Neuronal stem cell (in vitro differentiated cells): ENCODE measurements at regions not wholly inside any gene's neighbourhood (a gene's known extent, or its start where the extent isn't known, plus 50 kb on each side); places are given as distances from the start of the nearest gene placed in this dataset.

Experiments used
- DNase-seq: peaks from one replicate; pipeline ENCODE4 v3.0.0-alpha.2; 2013; ENCODE audit warnings: low spot score
- H2AFZ ChIP-seq: one replicate; pipeline ENCODE4 v1.6.1; 2013; ENCODE audit warnings: mild to moderate bottlenecking, low read length, inconsistent platforms
- H2AK5ac ChIP-seq: 2 replicates; pipeline ENCODE4 v1.6.1; 2013; ENCODE audit warnings: low read depth, mild to moderate bottlenecking, inconsistent platforms, low read length, moderate library complexity, mixed read lengths
- H2BK120ac ChIP-seq: 2 replicates; pipeline ENCODE4 v1.6.1; 2013; ENCODE audit warnings: low read depth, mild to moderate bottlenecking, inconsistent platforms, low read length, moderate library complexity, mixed read lengths
- H2BK12ac ChIP-seq: one replicate; pipeline ENCODE4 v1.6.1; 2013; ENCODE audit warnings: low read length, inconsistent platforms
- H2BK15ac ChIP-seq: 2 replicates; pipeline ENCODE4 v1.6.1; 2013; ENCODE audit warnings: mild to moderate bottlenecking, low read length, inconsistent platforms, mixed read lengths
- H2BK5ac ChIP-seq: one replicate; pipeline ENCODE4 v1.6.1; 2013; ENCODE audit warnings: inconsistent platforms, mild to moderate bottlenecking, low read length, moderate library complexity
- H3K14ac ChIP-seq: one replicate; pipeline ENCODE4 v1.6.1; 2013; ENCODE audit warnings: low read length, inconsistent platforms
- H3K18ac ChIP-seq: 2 replicates; pipeline ENCODE4 v1.6.1; 2013; ENCODE audit warnings: low read length, inconsistent platforms
- H3K23ac ChIP-seq: 2 replicates; pipeline ENCODE4 v1.6.1; 2013; ENCODE audit warnings: low read depth, mild to moderate bottlenecking, mixed read lengths, low read length, inconsistent platforms; ENCODE audit not compliant: poor library complexity
- H3K27ac ChIP-seq: replicated peaks from 3 replicates; pipeline ENCODE4 v1.5.1; 2013; ENCODE audit warnings: low read length, inconsistent platforms
- H3K27me3 ChIP-seq, 3 experiments: 2 replicates each; pipeline ENCODE4 v1.6.1; 2013; ENCODE audit warnings: low read length in 3 of 3, mild to moderate bottlenecking in 2 of 3, inconsistent platforms in 1 of 3, low read depth in 1 of 3, mixed read lengths in 1 of 3, moderate library complexity in 1 of 3; ENCODE audit not compliant: control insufficient read depth in 3 of 3, insufficient read depth in 3 of 3
- H3K36me3 ChIP-seq, 2 donors: replicated peaks in 1 of 2; 2 replicates each; pipeline ENCODE4 v1.6.1; 2013; ENCODE audit warnings: low read length in 2 of 2; ENCODE audit not compliant: control insufficient read depth in 2 of 2, insufficient read depth in 2 of 2
- H3K4ac ChIP-seq: 2 replicates; pipeline ENCODE4 v1.6.1; 2013; ENCODE audit warnings: inconsistent platforms, mild to moderate bottlenecking, low read length, moderate library complexity
- H3K4me1 ChIP-seq, 2 donors: 1 replicate in 1 of 2; 2 replicates in 1 of 2; pipeline ENCODE4 v1.6.1; 2013; ENCODE audit warnings: low read length in 2 of 2, low read depth in 1 of 2; ENCODE audit not compliant: control insufficient read depth in 2 of 2, insufficient read depth in 1 of 2
- H3K4me2 ChIP-seq: one replicate; pipeline ENCODE4 v1.6.1; 2013; ENCODE audit warnings: mild to moderate bottlenecking, low read length, inconsistent platforms; ENCODE audit not compliant: insufficient read depth, poor library complexity, severe bottlenecking
- H3K4me3 ChIP-seq, 2 donors: 2 replicates each; pipeline ENCODE4 v1.5.1; 2013; ENCODE audit warnings: low read length in 2 of 2, mild to moderate bottlenecking in 2 of 2, inconsistent platforms in 1 of 2, moderate library complexity in 1 of 2
- H3K79me1 ChIP-seq: one replicate; pipeline ENCODE4 v1.6.1; 2013; ENCODE audit warnings: low read depth, mild to moderate bottlenecking, inconsistent platforms, low read length, moderate library complexity
- H3K9ac ChIP-seq: one replicate; pipeline ENCODE4 v1.6.1; 2013; ENCODE audit warnings: mild to moderate bottlenecking, low read depth, low read length, inconsistent platforms; ENCODE audit not compliant: poor library complexity
- H3K9me3 ChIP-seq, 2 donors: replicated peaks in 1 of 2; 2 replicates each; pipeline versions ENCODE3 to v1.6.1; 2013; ENCODE audit warnings: low read length in 2 of 2, mild to moderate bottlenecking in 2 of 2, inconsistent platforms in 1 of 2, low read depth in 1 of 2, mixed read lengths in 1 of 2, moderate library complexity in 1 of 2; ENCODE audit not compliant: control insufficient read depth in 2 of 2, insufficient read depth in 1 of 2
- H4K8ac ChIP-seq: one replicate; pipeline ENCODE4 v1.6.1; 2013; ENCODE audit warnings: low read depth, mild to moderate bottlenecking, inconsistent platforms, low read length, moderate library complexity
- H4K91ac ChIP-seq: one replicate; pipeline ENCODE4 v1.6.1; 2013; ENCODE audit warnings: low read length, low read depth, mild to moderate bottlenecking, inconsistent platforms; ENCODE audit not compliant: poor library complexity
- WGBS, 2 donors: extraction: QIAGEN DNeasy Blood & Tissue Kit; methylation state at CpG; one replicate each; pipeline ENCODE4 v1.1.7; 2013; ENCODE audit warnings: missing lambda C conversion rate in 2 of 2, mixed read lengths in 1 of 2; ENCODE audit not compliant: insufficient read length in 2 of 2, insufficient replicate concordance in 1 of 2; ENCODE audit errors: extremely low coverage in 2 of 2; 5-methylcytosine and 5-hydroxymethylcytosine counted together

DNA sequence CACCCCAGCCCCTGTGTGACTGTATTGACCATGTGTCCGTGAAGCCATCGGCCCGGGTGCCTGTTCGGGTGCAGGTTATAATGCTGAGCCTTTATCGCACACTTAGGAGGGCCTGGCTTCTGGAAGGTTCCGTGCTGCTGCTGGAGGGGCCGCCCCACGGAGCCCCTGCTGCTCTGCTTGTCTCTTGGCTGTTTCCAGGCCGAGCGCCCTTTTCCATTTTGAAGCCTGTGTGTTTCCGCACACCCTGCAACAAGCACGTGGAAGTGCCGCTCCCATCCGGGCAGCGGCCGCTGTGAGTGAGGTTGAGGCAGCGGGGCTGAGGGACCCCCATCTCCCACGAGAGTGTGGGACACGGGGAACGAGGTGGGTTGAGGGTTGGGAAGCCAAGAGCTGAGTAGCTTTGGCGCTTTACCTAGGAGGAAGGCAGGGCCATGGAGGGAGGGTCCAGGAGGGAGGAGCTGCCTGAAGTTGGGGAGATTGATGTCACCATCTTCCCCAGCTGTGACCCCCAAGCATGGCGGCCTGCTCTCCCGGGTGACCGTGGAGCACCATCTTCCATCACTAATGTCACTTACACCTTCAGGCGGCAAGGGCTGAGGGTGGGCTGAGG is 200.1 kb upstream of the GSE1 start:
- DNase-seq: no peak
- Histone ChIP-seq H4K8ac (no peak overlapping the region), H3K36me3 (no peaks in the 10 kb centered on the region), H3K79me1 (no peaks in the 10 kb centered on the region), H2BK120ac (no peak overlapping the region), H2BK12ac (no peak overlapping the region), H3K27me3 (no peaks in the 10 kb centered on the region), H3K14ac (no peak overlapping the region), H3K9ac (no peak overlapping the region), H2AFZ (no peak overlapping the region), H2BK15ac (peak overlapping the region; percentile 27), H2AK5ac (peak overlapping the region; percentile 93), H3K4me3 (no peak overlapping the region), H2BK5ac (no peak overlapping the region), H3K4me1 (peaks cover 0 to 4% of the 10 kb centered on the region in 2 donors), H3K9me3 (peaks cover 0 to 4% of the 10 kb centered on the region in 2 donors), H3K18ac (peak overlapping the region; percentile 38), H3K23ac (no peak overlapping the region), H3K27ac (no peak overlapping the region), H3K4me2 (no peak overlapping the region), H3K4ac (no peak overlapping the region), H4K91ac (no peak overlapping the region)
- no CpG with 5 or more reads among the region's 25 CpGs for WGBS, 2 donors

DNA sequence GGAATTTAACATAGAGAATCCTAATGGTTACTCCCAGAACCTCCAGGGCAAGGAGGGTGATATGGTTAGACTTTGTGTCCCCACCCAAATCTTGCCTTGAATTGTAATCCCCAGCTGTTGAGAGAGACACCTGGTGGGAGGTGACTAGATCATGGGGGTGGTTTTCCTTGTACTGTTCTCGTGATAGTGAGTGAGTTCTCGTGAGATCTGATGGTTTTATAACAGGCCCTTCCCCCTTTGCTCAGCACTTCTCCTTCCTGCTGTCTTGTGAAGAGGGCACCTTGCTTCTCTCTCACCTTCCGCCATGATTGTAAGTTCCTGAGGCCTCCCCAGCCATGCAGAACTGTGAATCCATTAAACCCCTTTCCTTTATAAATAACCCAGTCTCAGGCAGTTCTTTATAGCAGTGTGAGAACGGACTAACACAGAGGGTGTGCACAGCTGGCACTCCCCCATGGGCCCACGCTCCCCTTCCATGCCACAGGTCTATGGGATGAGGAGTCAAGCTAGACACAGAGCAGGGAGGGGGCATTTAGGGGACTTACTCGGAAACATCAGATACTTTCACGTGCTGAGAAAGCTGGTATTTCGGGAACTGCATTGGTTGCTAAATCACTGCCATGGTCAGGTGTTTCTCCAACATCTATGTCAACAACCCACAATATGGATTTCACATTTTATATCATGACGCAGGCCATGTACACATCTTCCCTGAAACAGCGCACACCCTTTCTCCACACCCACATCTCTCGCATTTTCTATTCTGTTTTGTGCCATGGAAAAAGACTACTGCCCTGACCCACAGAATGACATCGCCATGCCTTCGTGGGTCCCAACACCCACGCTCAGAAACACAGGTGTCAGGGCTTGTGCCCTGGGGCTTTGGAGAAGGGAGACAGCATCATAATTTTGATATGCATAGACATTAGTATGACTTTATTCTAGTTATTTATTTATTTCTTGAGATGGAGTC is 199.1 kb upstream of the GSE1 start:
- Histone ChIP-seq H3K79me1 (no peaks in the 10 kb centered on the region), H3K14ac (no peak overlapping the region), H3K27me3 (peaks cover 0 to 2% (median 0%) of the 10 kb centered on the region in 3 experiments), H3K4me2 (no peak overlapping the region), H2BK5ac (no peak overlapping the region), H3K9me3 (peaks cover 0 to 4% of the 10 kb centered on the region in 2 donors), H3K9ac (no peak overlapping the region), H3K23ac (no peak overlapping the region), H4K91ac (no peak overlapping the region), H4K8ac (no peak overlapping the region), H3K4me1 (peaks cover 0 to 4% of the 10 kb centered on the region in 2 donors), H3K4ac (no peak overlapping the region), H3K36me3 (no peaks in the 10 kb centered on the region), H2AK5ac (no peak overlapping the region), H3K4me3 (no peak overlapping the region), H2BK12ac (no peak overlapping the region), H3K18ac (no peak overlapping the region), H3K27ac (no peak overlapping the region), H2BK120ac (no peak overlapping the region), H2BK15ac (no peak overlapping the region), H2AFZ (no peak overlapping the region)
- DNase-seq: no peak
- no CpG with 5 or more reads among the region's 14 CpGs for WGBS, 2 donors

DNA sequence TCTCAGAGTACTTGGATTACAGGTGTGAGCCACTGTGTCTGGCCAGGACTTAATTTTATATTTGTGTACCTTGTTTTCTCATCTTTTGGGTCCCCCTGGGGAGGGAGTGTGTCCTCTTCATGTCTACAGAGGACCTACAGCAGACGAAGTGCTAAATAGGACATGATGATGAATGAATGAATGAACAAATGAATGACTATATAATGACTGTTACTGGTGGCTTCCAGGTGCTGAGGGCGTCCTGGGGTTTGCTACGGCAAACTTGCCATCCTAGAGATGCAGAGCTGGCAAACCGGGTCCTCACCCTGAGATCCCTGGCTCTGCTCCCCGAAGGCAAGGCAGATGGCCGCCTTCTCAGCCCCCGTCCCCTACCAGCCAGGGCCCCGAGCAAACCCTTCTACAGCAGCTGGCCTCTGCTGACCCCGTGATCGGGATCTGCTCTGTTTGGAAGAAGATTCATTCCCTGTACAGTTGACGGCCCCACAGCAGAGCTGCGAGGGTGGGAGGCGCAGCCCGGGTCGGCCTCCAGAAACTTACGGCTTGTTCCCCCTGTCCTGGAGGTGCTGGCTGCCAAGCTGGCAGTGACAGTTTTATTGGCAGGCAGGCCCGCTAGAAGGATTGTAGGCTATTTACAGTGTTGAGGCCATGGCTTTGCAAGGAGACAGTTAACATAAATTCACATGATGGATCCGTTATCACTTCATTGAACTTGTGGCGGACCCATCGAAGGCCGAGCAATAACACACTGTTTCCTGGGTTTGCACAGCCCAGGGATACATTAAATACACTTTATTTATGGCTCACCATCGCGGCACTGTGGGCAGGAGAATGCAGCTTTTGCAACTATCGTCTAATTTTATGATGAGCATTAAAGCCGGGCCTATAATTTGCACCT is 197.7 kb upstream of the GSE1 start:
- Histone ChIP-seq H4K8ac (no peak overlapping the region), H2BK5ac (no peak overlapping the region), H3K9me3 (peaks cover 0 to 4% of the 10 kb centered on the region in 2 donors), H2AFZ (no peak overlapping the region), H3K27ac (no peak overlapping the region), H3K79me1 (no peaks in the 10 kb centered on the region), H3K18ac (peak overlapping the region; percentile 35), H2BK12ac (no peak overlapping the region), H3K23ac (no peak overlapping the region), H3K4ac (no peak overlapping the region), H2AK5ac (no peak overlapping the region), H3K36me3 (no peaks in the 10 kb centered on the region), H3K4me2 (no peak overlapping the region), H3K27me3 (peaks cover 0 to 2% (median 0%) of the 10 kb centered on the region in 3 experiments), H3K4me3 (no peak overlapping the region), H3K14ac (no peak overlapping the region), H2BK15ac (no peak overlapping the region), H2BK120ac (no peak overlapping the region), H3K4me1 (peaks cover 0 to 6% of the 10 kb centered on the region in 2 donors), H4K91ac (no peak overlapping the region), H3K9ac (peak overlapping the region; percentile 2)
- DNase-seq: no peak
- no CpG with 5 or more reads among the region's 25 CpGs for WGBS, 2 donors
